HL-60 (cell line): ENCODE measurements at regions not wholly inside any gene's neighbourhood (a gene's known extent, or its start where the extent isn't known, plus 50 kb on each side); places are given as distances from the start of the nearest gene placed in this dataset.

Experiments used
- DNase-seq, 2 experiments: peaks; one replicate each; pipeline ENCODE4 v3.0.0-alpha.2; 2010 to 2020; ENCODE audit warnings: low read depth in 1 of 2, low spot score in 1 of 2
- H3K27ac ChIP-seq: fragments of 250-450 bp; sonication (Bioruptor Pico); replicated peaks from 2 replicates; pipeline ENCODE4 v1.5.1; 2020; ENCODE audit warnings: mild to moderate bottlenecking, moderate library complexity
- H3K27me3 ChIP-seq: fragments of 250-450 bp; sonication (Bioruptor Pico); 2 replicates; pipeline ENCODE4 v1.5.1; 2021; ENCODE audit warnings: mild to moderate bottlenecking, moderate library complexity; ENCODE audit not compliant: insufficient read depth, poor library complexity, severe bottlenecking
- H3K4me3 ChIP-seq: replicated peaks from 2 replicates; pipeline ENCODE4 v1.5.1; 2011; ENCODE audit warnings: mild to moderate bottlenecking, control low read depth, low read length; ENCODE audit not compliant: insufficient read depth
- GABPA ChIP-seq: IDR thresholded peaks from 2 replicates; pipeline ENCODE4 v1.6.1; 2012; ENCODE audit warnings: low read depth
- POLR2AphosphoS5 ChIP-seq: IDR thresholded peaks from 2 replicates; pipeline ENCODE4 v1.6.1; 2012; ENCODE audit warnings: low read depth
- SPI1 ChIP-seq: IDR thresholded peaks from 2 replicates; pipeline ENCODE4 v1.6.1; 2012; ENCODE audit warnings: low read depth, mild to moderate bottlenecking, borderline replicate concordance
- TF ChIP-seq, protein P1 (sequence below): IDR thresholded peaks from 2 replicates; pipeline ENCODE4 v1.6.1; 2012; ENCODE audit warnings: low read depth; ENCODE audit not compliant: insufficient replicate concordance
- TF ChIP-seq, protein P2 (sequence below): IDR thresholded peaks from one replicate; pipeline ENCODE4 v1.5.1; 2011; ENCODE audit warnings: low read length, control low read depth, inconsistent platforms; ENCODE audit not compliant: insufficient read depth

DNA sequence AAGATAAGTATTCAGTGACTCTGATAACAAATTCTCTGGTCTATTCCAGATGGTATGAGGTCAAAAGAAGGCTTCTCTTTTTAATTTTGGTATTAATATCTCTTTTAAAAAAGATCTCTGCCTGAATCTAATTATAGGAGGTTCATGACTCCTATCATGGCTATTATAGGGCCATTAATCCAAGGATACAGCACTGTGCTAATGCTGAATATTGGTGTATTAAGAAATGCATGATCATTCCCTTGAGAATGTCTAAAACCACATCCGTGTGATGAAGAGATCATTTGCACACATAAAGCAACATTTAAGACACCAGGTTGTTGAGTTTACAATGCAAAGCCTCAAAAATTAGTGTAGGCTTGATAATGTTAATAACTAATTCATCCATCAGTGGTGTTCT, 160.4 kb upstream of the MON1B start:
- Histone ChIP-seq H3K27me3 (no peaks in the 10 kb centered on the region), H3K27ac (no peak overlapping the region), H3K4me3 (no peak overlapping the region)
- TF ChIP-seq SPI1 (no peak), POLR2AphosphoS5 (no peak), GABPA (no peak)
- TF ChIP-seq, protein P1, sequence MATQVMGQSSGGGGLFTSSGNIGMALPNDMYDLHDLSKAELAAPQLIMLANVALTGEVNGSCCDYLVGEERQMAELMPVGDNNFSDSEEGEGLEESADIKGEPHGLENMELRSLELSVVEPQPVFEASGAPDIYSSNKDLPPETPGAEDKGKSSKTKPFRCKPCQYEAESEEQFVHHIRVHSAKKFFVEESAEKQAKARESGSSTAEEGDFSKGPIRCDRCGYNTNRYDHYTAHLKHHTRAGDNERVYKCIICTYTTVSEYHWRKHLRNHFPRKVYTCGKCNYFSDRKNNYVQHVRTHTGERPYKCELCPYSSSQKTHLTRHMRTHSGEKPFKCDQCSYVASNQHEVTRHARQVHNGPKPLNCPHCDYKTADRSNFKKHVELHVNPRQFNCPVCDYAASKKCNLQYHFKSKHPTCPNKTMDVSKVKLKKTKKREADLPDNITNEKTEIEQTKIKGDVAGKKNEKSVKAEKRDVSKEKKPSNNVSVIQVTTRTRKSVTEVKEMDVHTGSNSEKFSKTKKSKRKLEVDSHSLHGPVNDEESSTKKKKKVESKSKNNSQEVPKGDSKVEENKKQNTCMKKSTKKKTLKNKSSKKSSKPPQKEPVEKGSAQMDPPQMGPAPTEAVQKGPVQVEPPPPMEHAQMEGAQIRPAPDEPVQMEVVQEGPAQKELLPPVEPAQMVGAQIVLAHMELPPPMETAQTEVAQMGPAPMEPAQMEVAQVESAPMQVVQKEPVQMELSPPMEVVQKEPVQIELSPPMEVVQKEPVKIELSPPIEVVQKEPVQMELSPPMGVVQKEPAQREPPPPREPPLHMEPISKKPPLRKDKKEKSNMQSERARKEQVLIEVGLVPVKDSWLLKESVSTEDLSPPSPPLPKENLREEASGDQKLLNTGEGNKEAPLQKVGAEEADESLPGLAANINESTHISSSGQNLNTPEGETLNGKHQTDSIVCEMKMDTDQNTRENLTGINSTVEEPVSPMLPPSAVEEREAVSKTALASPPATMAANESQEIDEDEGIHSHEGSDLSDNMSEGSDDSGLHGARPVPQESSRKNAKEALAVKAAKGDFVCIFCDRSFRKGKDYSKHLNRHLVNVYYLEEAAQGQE, result no peak
- TF ChIP-seq, protein P2, sequence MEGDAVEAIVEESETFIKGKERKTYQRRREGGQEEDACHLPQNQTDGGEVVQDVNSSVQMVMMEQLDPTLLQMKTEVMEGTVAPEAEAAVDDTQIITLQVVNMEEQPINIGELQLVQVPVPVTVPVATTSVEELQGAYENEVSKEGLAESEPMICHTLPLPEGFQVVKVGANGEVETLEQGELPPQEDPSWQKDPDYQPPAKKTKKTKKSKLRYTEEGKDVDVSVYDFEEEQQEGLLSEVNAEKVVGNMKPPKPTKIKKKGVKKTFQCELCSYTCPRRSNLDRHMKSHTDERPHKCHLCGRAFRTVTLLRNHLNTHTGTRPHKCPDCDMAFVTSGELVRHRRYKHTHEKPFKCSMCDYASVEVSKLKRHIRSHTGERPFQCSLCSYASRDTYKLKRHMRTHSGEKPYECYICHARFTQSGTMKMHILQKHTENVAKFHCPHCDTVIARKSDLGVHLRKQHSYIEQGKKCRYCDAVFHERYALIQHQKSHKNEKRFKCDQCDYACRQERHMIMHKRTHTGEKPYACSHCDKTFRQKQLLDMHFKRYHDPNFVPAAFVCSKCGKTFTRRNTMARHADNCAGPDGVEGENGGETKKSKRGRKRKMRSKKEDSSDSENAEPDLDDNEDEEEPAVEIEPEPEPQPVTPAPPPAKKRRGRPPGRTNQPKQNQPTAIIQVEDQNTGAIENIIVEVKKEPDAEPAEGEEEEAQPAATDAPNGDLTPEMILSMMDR, result no peak
- no peak for DNase-seq

DNA sequence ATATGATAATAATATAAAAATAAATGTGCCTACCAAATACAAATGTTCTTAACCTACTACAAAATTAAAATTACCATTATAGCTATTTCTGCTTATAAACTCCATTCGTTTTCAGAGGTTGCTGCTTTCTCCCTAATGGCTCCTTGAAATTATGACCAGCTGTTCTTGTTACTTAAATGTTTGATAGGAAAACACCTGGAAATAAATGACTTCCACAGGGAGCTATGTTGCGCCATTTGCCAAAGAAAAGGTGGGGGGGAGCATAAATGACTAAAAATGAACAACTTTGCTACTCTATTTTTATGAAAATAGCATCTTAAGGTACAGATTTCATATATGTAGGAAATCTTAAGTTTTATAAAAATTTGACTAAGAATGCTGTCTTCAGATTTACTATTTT, 157.5 kb upstream of the MON1B start:
- TF ChIP-seq SPI1 (no peak), POLR2AphosphoS5 (no peak)
- TF ChIP-seq, protein P1, result no peak
- H3K27ac ChIP-seq, result no peak overlapping the region

DNA sequence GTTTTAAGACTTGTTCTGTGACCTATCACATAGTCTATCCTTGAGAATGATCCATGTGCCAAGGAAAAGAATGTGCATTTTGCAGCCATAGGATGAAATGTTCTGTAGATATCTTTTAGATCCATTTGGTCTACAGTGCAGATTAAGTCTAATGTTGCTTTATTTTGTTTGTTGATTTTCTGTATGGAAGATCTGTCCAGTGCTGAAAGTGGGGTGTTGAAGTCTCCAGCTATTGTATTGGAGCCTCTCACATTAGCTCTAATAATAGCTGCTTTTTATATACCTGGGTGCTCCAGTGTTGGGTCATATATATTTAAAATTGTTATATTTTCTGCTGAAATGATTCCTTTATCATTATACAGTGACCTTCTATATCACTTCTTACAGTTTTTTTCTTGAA, 155.6 kb upstream of the MON1B start:
- no peak for DNase-seq
- Histone ChIP-seq H3K27ac (no peak overlapping the region), H3K4me3 (no peak overlapping the region), H3K27me3 (no peaks in the 10 kb centered on the region)
- no peak for TF ChIP-seq SPI1
- TF ChIP-seq, protein P2, result no peak
- TF ChIP-seq, protein P1, result peak; percentile 79
- no peak for TF ChIP-seq GABPA
- no peak for TF ChIP-seq POLR2AphosphoS5

More for the DNA sequence above, 157.5 kb upstream of the MON1B start:
- Histone ChIP-seq H3K27me3 (no peaks in the 10 kb centered on the region), H3K4me3 (no peak overlapping the region)
- DNase-seq, result no peak
